GM12878 (cell line): ENCODE measurements at regions not wholly inside any gene's neighbourhood (a gene's known extent, or its start where the extent isn't known, plus 50 kb on each side); places are given as distances from the start of the nearest gene placed in this dataset.

Experiments
- ATAC-seq: fragments of 200-7000 bp; cut with Tn5 transposase; 3 replicates; pipeline ENCODE4 v1.9.1; 2020; ENCODE audit warnings: mild to moderate bottlenecking, moderate library complexity
- BruUV-seq: library from RNA; stranded (reverse); fragments of 400-500 nt; replicated peaks from 2 replicates; lab custom pipeline; 2021; lab: Mats Ljungman, UMichigan
- CTCF ChIA-PET: fragments of 300-600 bp; sonication (Branson Sonifier 250); formaldehyde crosslinking; extraction: SDS; loops from one replicate; lab custom pipeline; 2021; ENCODE audit warnings: inconsistent platforms; lab: Yijun Ruan, JAX
- POLR2A ChIA-PET: fragments of 350-600 bp; formaldehyde crosslinking; extraction: SDS; loops from one replicate; lab custom pipeline; 2021; ENCODE audit warnings: inconsistent platforms; lab: Charles Lee
- RAD21 ChIA-PET: fragments of 300-600 bp; sonication (Branson Sonifier 250); formaldehyde crosslinking; loops from one replicate; lab custom pipeline; 2023; ENCODE audit warnings: antibody characterized with exemption; ENCODE audit not compliant: unreplicated experiment; lab: Charles Lee
- SMC1A ChIA-PET: fragments of 300-600 bp; sonication (Branson Sonifier 250); formaldehyde crosslinking; loops from one replicate; lab custom pipeline; 2023; ENCODE audit not compliant: unreplicated experiment, uncharacterized antibody; lab: Charles Lee
- DNase-seq: peaks from one replicate; pipeline ENCODE4 v3.0.0-alpha.2; 2011; ENCODE audit warnings: low read depth, low spot score
- FAIRE-seq: peaks from 3 replicates; lab custom pipeline; 2011; peaks lifted over from hg19 to GRCh38; lab: Jason Lieb, UNC
- H2AFZ ChIP-seq: 2 replicates; pipeline ENCODE4 v1.6.0; 2011; ENCODE audit warnings: low read depth, low read length, control low read depth; ENCODE audit not compliant: control insufficient read depth
- H3K27ac ChIP-seq: 2 replicates; pipeline ENCODE4 v1.5.1; 2011; ENCODE audit warnings: control low read depth; ENCODE audit not compliant: control insufficient read depth, insufficient read depth
- H3K27me3 ChIP-seq, 2 experiments: replicated peaks in 1 of 2; 2 replicates each; pipeline versions ENCODE4 v1.6.0 to v1.6.1; 2011; ENCODE audit warnings: low read length in 1 of 2; ENCODE audit not compliant: control insufficient read depth in 2 of 2, insufficient read depth in 2 of 2
- H3K36me3 ChIP-seq, 2 experiments: 2 replicates each; pipeline ENCODE4 v1.5.1; 2011; ENCODE audit warnings: low read length in 1 of 2; ENCODE audit not compliant: control insufficient read depth in 2 of 2, insufficient read depth in 2 of 2
- H3K4me1 ChIP-seq: 2 replicates; pipeline ENCODE4 v1.6.1; 2011; ENCODE audit warnings: mild to moderate bottlenecking, low read length, moderate library complexity, mixed read lengths; ENCODE audit not compliant: control insufficient read depth, insufficient read depth
- H3K4me2 ChIP-seq: 2 replicates; pipeline ENCODE4 v1.6.0; 2011; ENCODE audit warnings: control low read depth; ENCODE audit not compliant: control insufficient read depth, insufficient read depth
- H3K4me3 ChIP-seq: fragments of 200-600 bp; sonication (generic); 2 replicates; pipeline ENCODE4 v1.5.1; 2016
- H3K79me2 ChIP-seq: 2 replicates; pipeline ENCODE4 v1.6.0; 2011; ENCODE audit warnings: low read length; ENCODE audit not compliant: control insufficient read depth, insufficient read depth
- H3K9ac ChIP-seq: 2 replicates; pipeline ENCODE4 v1.8.0; 2011; ENCODE audit warnings: low read length, control low read depth, mixed read lengths; ENCODE audit not compliant: control insufficient read depth, insufficient read depth
- H3K9me3 ChIP-seq: replicated peaks from 3 replicates; pipeline ENCODE4 v1.5.1; 2011; ENCODE audit warnings: mild to moderate bottlenecking, low read length; ENCODE audit not compliant: control insufficient read depth, insufficient read depth
- H4K20me1 ChIP-seq: 2 replicates; pipeline ENCODE4 v1.6.0; 2011; ENCODE audit not compliant: control insufficient read depth, insufficient read depth
- BRCA1 ChIP-seq: IDR thresholded peaks from 2 replicates; pipeline ENCODE4 v1.6.1; 2011; ENCODE audit warnings: low read depth, low read length, improper control_type of control experiment
- CHD1 ChIP-seq: IDR thresholded peaks from 2 replicates; pipeline ENCODE4 v1.6.1; 2012; ENCODE audit warnings: low read depth, low read length, improper control_type of control experiment
- DPF2 ChIP-seq: fragments of 450-650 bp; IDR thresholded peaks from 2 replicates; pipeline ENCODE4 v1.6.1; 2017; ENCODE audit warnings: mild to moderate bottlenecking
- EED ChIP-seq: sonication (generic); IDR thresholded peaks from 2 replicates; pipeline ENCODE4 v1.6.1; 2016; ENCODE audit warnings: antibody characterized with exemption, low read depth
- FOS ChIP-seq: IDR thresholded peaks from 3 replicates; pipeline ENCODE4 v1.6.1; 2011; ENCODE audit warnings: borderline replicate concordance; ENCODE audit not compliant: insufficient read length; ENCODE audit errors: extremely low read depth
- KAT2A ChIP-seq: conservative IDR thresholded peaks from 2 replicates; pipeline ENCODE4 v1.6.1; 2011; ENCODE audit warnings: low read depth, low read length; ENCODE audit not compliant: control insufficient read depth
- KDM1A ChIP-seq: fragments of 200-600 bp; sonication (generic); IDR thresholded peaks from 2 replicates; pipeline ENCODE4 v1.6.1; 2016; ENCODE audit warnings: borderline replicate concordance
- MLLT1 ChIP-seq: fragments of 450-650 bp; IDR thresholded peaks from 2 replicates; pipeline ENCODE4 v1.6.1; 2016; ENCODE audit warnings: mild to moderate bottlenecking
- NBN ChIP-seq: fragments of 450-650 bp; IDR thresholded peaks from 2 replicates; pipeline ENCODE4 v1.6.1; 2016
- POLR2AphosphoS5 ChIP-seq: IDR thresholded peaks from 2 replicates; pipeline ENCODE4 v1.6.1; 2011; ENCODE audit warnings: mild to moderate bottlenecking, low read length, inconsistent platforms
- RELA ChIP-seq: fragments of 450-650 bp; IDR thresholded peaks from 2 replicates; pipeline ENCODE4 v1.8.0; 2014; ENCODE audit warnings: borderline replicate concordance; ENCODE audit not compliant: partially characterized antibody
- YY1 ChIP-seq: IDR thresholded peaks from 2 replicates; pipeline ENCODE4 v1.6.1; 2011; ENCODE audit warnings: low read depth, mild to moderate bottlenecking, low read length
- ZZZ3 ChIP-seq: IDR thresholded peaks from 2 replicates; pipeline ENCODE4 v1.6.1; 2011; ENCODE audit warnings: low read depth; ENCODE audit not compliant: control insufficient read depth, insufficient read length
- WGBS: methylation state at CpG from one replicate; pipeline ENCODE4 v1.1.6; 2016; ENCODE audit warnings: low lambda C conversion rate; ENCODE audit not compliant: insufficient replicate concordance, insufficient coverage; ENCODE audit errors: missing lambda C conversion rate; 5-methylcytosine and 5-hydroxymethylcytosine counted together
- in situ Hi-C: fragments of 300-500 bp; cut with MboI; formaldehyde crosslinking; loops from 9 replicates; pipeline ENCODE4 v1.14.3; 2018; ENCODE audit warnings: mixed read lengths
- intact Hi-C: fragments of 100-400 bp; cut with micrococcal nuclease; formaldehyde crosslinking; loops from one replicate; pipeline ENCODE4 v1.14.2; 2022; ENCODE audit not compliant: unreplicated experiment
- TF ChIP-seq, protein P1 (sequence below): IDR thresholded peaks from 2 replicates; pipeline ENCODE4 v1.6.1; 2012; ENCODE audit warnings: low read depth, low read length, improper control_type of control experiment
- TF ChIP-seq, protein P2 (sequence below): fragments of 450-650 bp; formaldehyde crosslinking; IDR thresholded peaks from 2 replicates; pipeline ENCODE4 v1.5.0; 2022; ENCODE audit warnings: mild to moderate bottlenecking, missing genetic modification characterization

- no peak for TF ChIP-seq RELA
- TF ChIP-seq, all 136 proteins: peak for 0
Measured at GRCh38 chr17:72444517-72445054, 323.8 kb downstream of the SOX9 start (continued).

- no TSS peak for BruUV-seq
- H3K9ac ChIP-seq, result no peak overlapping the region
- FAIRE-seq, result no peak
- TF ChIP-seq POLR2AphosphoS5, result no peak
- no peak for TF ChIP-seq EED
- no peak for TF ChIP-seq BRCA1
- no peak for TF ChIP-seq YY1
- TF ChIP-seq KDM1A, result no peak
- no peak for TF ChIP-seq DPF2
- TF ChIP-seq MLLT1, result no peak
- no peak for TF ChIP-seq KAT2A
- TF ChIP-seq, protein P1, sequence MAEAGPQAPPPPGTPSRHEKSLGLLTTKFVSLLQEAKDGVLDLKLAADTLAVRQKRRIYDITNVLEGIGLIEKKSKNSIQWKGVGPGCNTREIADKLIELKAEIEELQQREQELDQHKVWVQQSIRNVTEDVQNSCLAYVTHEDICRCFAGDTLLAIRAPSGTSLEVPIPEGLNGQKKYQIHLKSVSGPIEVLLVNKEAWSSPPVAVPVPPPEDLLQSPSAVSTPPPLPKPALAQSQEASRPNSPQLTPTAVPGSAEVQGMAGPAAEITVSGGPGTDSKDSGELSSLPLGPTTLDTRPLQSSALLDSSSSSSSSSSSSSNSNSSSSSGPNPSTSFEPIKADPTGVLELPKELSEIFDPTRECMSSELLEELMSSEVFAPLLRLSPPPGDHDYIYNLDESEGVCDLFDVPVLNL, result no peak
- TF ChIP-seq ZZZ3, result no peak
- TF ChIP-seq NBN, result no peak
- TF ChIP-seq CHD1, result no peak
- no peak for TF ChIP-seq FOS
- TF ChIP-seq, protein P2, sequence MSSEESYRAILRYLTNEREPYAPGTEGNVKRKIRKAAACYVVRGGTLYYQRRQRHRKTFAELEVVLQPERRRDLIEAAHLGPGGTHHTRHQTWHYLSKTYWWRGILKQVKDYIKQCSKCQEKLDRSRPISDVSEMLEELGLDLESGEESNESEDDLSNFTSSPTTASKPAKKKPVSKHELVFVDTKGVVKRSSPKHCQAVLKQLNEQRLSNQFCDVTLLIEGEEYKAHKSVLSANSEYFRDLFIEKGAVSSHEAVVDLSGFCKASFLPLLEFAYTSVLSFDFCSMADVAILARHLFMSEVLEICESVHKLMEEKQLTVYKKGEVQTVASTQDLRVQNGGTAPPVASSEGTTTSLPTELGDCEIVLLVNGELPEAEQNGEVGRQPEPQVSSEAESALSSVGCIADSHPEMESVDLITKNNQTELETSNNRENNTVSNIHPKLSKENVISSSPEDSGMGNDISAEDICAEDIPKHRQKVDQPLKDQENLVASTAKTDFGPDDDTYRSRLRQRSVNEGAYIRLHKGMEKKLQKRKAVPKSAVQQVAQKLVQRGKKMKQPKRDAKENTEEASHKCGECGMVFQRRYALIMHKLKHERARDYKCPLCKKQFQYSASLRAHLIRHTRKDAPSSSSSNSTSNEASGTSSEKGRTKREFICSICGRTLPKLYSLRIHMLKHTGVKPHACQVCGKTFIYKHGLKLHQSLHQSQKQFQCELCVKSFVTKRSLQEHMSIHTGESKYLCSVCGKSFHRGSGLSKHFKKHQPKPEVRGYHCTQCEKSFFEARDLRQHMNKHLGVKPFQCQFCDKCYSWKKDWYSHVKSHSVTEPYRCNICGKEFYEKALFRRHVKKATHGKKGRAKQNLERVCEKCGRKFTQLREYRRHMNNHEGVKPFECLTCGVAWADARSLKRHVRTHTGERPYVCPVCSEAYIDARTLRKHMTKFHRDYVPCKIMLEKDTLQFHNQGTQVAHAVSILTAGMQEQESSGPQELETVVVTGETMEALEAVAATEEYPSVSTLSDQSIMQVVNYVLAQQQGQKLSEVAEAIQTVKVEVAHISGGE (CRISPR knock-in tag), result no peak
Measured at GRCh38 chr17:72445055-72445991, 324.5 kb downstream of the SOX9 start.

More at GRCh38 chr17:72445055-72445991, 324.5 kb downstream of the SOX9 start:
- ChIA-PET CTCF (no interaction called here), RAD21 (no interaction called here), SMC1A (interaction anchor here (1.2 kb wide), 1 partner anchor 18 kb away, joined by 4 read pairs; no protein-coding TSS in a partner anchor), POLR2A (interaction anchor here (1.5 kb wide), 1 partner anchor 10 kb away, joined by 5 read pairs; no protein-coding TSS in a partner anchor)
- Histone ChIP-seq H3K4me3 (no peak overlapping the region), H3K36me3 (no peaks in the 10 kb centered on the region), H4K20me1 (no peaks in the 10 kb centered on the region), H3K79me2 (no peaks in the 10 kb centered on the region), H3K27me3 (no peaks in the 10 kb centered on the region), H3K9me3 (no peaks in the 10 kb centered on the region; the same call in 2 of the 3 replicates), H2AFZ (no peak overlapping the region), H3K4me2 (no peak overlapping the region), H3K27ac (no peak overlapping the region), H3K4me1 (no peaks in the 10 kb centered on the region)
- DNase-seq, result no peak
- no peak for ATAC-seq
- WGBS, result 84% methylated on average over 26 of the region's 26 CpGs
- intact Hi-C loops (no loop called here), in situ Hi-C loops (no loop called here)
